CD1c-positive myeloid dendritic cell (primary cell): ENCODE measurements at regions not wholly inside any gene's neighbourhood (a gene's known extent, or its start where the extent isn't known, plus 50 kb on each side); places are given as distances from the start of the nearest gene placed in this dataset.
"Not testable (repeated sequence)": the region's sequence is repeated elsewhere in the genome, so short reads cannot be mapped to it uniquely, and the experiment has no call there.

ENCODE experiments used
- DNase-seq: peaks from one replicate; pipeline ENCODE4 v3.0.0-alpha.2; 2016; ENCODE audit errors: extremely low spot score

GRCh38 chr3:72628065-72628464, 220.2 kb downstream of the SHQ1 start:
- DNase-seq, result no peak

DNA sequence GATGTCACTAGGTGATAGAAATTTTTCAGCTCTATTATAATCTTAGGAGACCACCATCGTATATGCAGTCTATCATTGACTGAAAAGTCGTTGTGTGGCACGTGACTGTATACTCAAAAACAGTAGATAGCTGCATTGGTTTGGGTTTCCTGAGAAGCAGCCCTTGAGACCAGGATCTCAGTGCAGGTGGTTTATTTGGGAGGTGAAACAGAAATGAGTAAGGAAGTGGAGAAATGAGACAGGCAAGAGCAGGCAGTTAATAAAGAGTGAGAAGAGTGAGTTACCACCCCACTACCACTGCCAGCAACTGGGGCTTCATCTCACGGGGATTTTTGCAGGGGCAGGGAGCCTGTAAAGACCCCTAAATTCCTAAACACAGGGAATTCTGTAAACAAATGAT, 221.0 kb downstream of the SHQ1 start:
- DNase-seq, result no peak

DNA sequence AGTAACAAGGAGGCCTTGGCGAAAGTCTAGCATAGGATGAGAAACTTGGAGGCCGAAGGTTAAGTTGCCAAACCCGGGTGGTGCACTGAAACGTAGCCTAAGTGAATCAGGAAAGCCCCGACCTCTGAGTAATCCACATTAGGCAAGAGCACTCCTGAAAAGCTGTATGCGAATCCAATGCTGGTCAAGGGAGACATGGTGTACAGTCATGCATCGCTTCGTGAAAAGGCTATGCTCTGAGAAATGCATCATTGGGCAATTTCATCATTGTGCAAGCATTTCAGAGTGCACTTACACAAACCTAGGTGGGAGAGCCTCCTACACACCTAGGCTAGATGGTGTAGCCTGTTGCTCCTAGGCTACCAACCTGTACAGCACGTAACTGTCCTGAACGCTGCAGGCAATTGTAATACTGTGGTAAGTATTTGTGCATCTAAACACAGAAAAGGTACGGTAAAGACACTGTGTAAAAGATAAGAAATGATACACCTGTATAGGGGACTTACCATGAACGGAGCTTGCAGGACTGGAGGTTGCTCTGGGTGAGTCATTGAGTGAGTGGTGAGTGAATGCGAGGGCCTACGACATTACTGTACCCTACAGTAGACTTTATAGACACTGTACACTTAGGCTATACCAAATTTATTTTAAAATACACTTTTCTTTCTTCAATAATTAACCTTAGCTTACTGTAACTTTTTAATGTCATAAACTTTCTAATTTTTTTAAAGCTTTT, 222.5 kb downstream of the SHQ1 start:
- DNase-seq, result peak; percentile 94

- no peak for DNase-seq
Observed at GRCh38 chr3:72624656-72625055, 223.6 kb downstream of the SHQ1 start.

GRCh38 chr3:72618739-72619138, 229.5 kb downstream of the SHQ1 start:
- peak; percentile 76 for DNase-seq

- DNase-seq, result no peak
Observed at GRCh38 chr3:72617424-72618024, 230.7 kb downstream of the SHQ1 start.

GRCh38 chr3:72615776-72616175, 232.5 kb downstream of the SHQ1 start:
- DNase-seq, result no peak

DNA sequence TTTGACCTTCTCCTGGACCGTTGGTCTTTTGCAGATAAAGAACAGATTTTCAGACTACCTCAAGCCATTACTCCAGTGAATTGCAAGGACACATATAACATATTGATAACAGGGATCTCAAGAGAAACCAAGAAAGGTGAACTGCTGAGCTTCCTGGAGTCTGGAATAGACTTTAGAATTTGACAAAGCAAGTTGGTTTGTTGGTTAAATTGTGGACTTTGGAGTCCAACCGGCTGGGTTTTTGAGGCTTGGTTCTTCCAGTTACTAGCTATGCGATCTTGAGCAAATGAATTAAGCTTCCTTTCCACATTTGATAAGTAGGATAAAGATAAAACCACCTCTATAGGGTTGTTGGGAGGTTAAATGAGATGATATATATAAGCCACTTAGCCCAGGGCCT, 233.1 kb downstream of the SHQ1 start:
- no peak for DNase-seq

- DNase-seq, result no peak
Observed at GRCh38 chr3:72614394-72615074, 233.7 kb downstream of the SHQ1 start.

- DNase-seq, result no peak
Observed at GRCh38 chr3:72613871-72614270, 234.4 kb downstream of the SHQ1 start.

- DNase-seq, result not testable (repeated sequence)
Observed at GRCh38 chr3:72609114-72609513, 239.1 kb downstream of the SHQ1 start.

- DNase-seq, result no peak
Observed at GRCh38 chr3:72606005-72606800, 242.0 kb downstream of the SHQ1 start.

DNA sequence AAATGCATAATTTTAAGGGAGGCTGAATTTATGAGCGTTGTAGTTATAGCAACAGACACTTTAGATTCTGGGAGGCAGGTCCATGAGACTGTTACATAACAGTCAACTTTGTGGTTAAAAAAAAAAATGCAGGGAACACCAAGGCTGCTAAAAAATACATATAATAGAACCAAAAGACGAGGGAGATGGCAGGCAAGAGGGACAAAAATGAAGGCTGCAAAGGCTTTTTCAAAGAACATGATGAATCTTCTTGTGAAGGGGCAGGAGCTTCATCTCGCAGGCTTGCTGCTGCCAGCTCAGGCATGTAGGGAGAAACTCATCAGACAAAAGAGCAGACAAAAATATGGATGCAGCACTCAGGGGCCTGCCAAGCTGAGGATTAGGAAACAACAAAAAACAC, 243.9 kb downstream of the SHQ1 start:
- no peak for DNase-seq

GRCh38 chr3:72601983-72602750, 246.1 kb downstream of the SHQ1 start:
- DNase-seq, result no peak

- no peak for DNase-seq
Observed at GRCh38 chr3:72601060-72601459, 247.2 kb downstream of the SHQ1 start.

- DNase-seq, result no peak
Observed at GRCh38 chr3:72597756-72598195, 250.5 kb downstream of the SHQ1 start.

DNA sequence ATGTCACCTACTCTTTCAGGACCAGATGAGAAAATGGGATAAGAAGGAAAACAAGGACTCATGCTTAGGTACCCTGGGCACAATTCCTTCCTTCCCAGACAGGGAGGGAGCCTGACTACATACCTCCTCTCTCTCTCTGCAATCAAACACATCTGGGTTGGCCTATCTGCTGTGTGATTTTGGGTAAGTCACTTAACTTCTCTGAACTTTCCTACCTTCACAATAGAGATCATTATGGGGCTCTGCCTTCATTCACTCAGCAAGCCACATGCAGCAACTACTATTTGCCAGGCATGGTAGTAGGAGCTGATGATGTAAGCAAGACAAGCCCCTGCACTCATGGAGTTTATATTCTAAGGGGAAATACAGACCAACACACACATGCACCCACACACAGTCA, 251.2 kb downstream of the SHQ1 start:
- DNase-seq, result no peak

DNA sequence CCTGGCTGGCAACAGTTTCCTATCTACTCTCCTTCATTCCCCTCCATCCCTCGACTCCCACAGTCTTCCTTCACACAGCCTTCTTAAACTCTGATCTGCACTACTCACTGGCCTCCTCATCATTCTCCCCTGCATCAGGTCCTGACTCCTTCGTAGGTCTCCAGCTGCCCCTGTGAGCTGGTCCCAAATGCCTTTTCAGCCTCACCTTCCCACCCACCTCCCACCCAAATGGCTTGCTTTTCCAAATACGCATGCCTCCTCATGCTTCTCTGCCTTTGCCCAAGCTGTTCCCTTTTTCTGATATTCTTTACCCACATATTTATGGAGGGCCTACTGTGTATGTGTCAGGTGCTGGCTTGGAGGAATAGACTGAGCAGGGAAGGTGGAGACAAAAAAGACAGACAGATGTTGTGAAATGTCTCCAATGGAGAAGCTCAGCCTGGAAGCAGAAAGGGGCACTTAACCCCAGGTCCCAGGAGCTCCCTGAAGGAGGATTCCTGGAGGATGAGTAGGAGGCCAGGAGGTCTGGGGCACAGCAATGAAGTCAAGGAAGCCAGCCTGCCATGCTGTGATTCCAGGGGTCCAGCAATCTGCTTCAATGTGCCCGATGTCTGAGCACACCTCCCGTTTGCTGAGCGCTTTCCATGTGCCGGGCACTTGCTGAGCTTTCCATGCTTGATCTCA, 252.2 kb downstream of the SHQ1 start:
- DNase-seq, result no peak

DNA sequence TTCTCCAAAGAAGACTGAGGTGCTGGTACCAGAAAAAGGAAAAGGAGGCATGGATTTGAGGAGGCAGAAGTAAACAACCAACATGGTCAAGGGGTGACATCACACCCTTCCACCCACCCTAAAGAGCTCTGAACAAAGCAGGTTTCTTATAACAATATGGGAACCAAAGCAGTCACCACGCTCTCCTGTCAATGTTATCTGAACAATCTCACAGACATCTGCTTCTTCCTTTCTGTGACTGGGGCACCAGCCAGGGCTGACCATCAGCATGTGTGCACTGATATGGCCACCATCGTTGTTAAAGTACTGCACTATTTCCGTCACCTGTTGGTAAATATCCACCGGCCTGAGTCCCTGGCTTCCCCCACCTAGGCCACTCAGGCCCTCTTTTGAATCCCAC, 252.9 kb downstream of the SHQ1 start:
- peak; percentile 46 for DNase-seq

- no peak for DNase-seq
Observed at GRCh38 chr3:72594615-72595215, 253.5 kb downstream of the SHQ1 start.
